Neural progenitor cell (in vitro differentiated cells): ENCODE measurements at regions not wholly inside any gene's neighbourhood (a gene's known extent, or its start where the extent isn't known, plus 50 kb on each side); places are given as distances from the start of the nearest gene placed in this dataset.

Experiments used
- DNase-seq: peaks from one replicate; pipeline ENCODE4 v3.0.0-alpha.2; 2016; ENCODE audit warnings: low spot score
- H2AFZ ChIP-seq: fragments of 200-600 bp; sonication (generic); replicated peaks from 2 replicates; pipeline ENCODE4 v1.6.1; 2016; ENCODE audit warnings: antibody characterized with exemption
- H3F3A ChIP-seq: fragments of 200-600 bp; sonication (generic); 2 replicates; pipeline ENCODE4 v1.6.1; 2016; ENCODE audit warnings: antibody characterized with exemption, low read depth
- H3K27ac ChIP-seq: fragments of 200-600 bp; sonication (generic); 2 replicates; pipeline ENCODE4 v1.5.1; 2016; ENCODE audit warnings: mild to moderate bottlenecking
- H3K27me3 ChIP-seq: fragments of 200-600 bp; sonication (generic); 2 replicates; pipeline ENCODE4 v1.6.1; 2016; ENCODE audit warnings: mild to moderate bottlenecking, moderate library complexity
- H3K36me3 ChIP-seq: fragments of 200-600 bp; sonication (generic); 2 replicates; pipeline ENCODE4 v1.5.1; 2016
- H3K4me1 ChIP-seq: fragments of 200-600 bp; sonication (generic); 2 replicates; pipeline ENCODE4 v1.6.1; 2016; ENCODE audit warnings: mixed run types
- H3K4me2 ChIP-seq: fragments of 200-600 bp; sonication (generic); 2 replicates; pipeline ENCODE4 v1.6.1; 2016
- H3K4me3 ChIP-seq: fragments of 200-600 bp; sonication (generic); 2 replicates; pipeline ENCODE4 v1.5.1; 2016
- H3K79me2 ChIP-seq: fragments of 200-600 bp; sonication (generic); 2 replicates; pipeline ENCODE4 v1.6.1; 2016; ENCODE audit warnings: low read depth
- H3K9ac ChIP-seq: fragments of 200-600 bp; sonication (generic); 2 replicates; pipeline ENCODE4 v1.6.1; 2016
- H3K9me3 ChIP-seq: fragments of 200-600 bp; sonication (generic); 2 replicates; pipeline ENCODE4 v1.5.1; 2016; ENCODE audit warnings: low read depth
- H4K20me1 ChIP-seq: fragments of 200-600 bp; sonication (generic); 2 replicates; pipeline ENCODE4 v1.6.1; 2016; ENCODE audit warnings: low read depth
- H3K27ac Mint-ChIP-seq: 3 replicates; pipeline ENCODE4 v1.8.0; 2021; ENCODE audit warnings: mixed read lengths
- H3K27me3 Mint-ChIP-seq: 2 replicates; pipeline ENCODE4 v1.8.0; 2022; ENCODE audit warnings: low read depth, mild to moderate bottlenecking, inconsistent platforms, moderate library complexity, mixed read lengths; ENCODE audit not compliant: insufficient read depth
- H3K36me3 Mint-ChIP-seq: 3 replicates; pipeline ENCODE4 v1.8.0; 2021; ENCODE audit warnings: mixed read lengths
- H3K4me1 Mint-ChIP-seq: 3 replicates; pipeline ENCODE4 v1.8.0; 2021; ENCODE audit warnings: mixed read lengths
- H3K4me3 Mint-ChIP-seq: 3 replicates; pipeline ENCODE4 v1.8.0; 2021; ENCODE audit warnings: mild to moderate bottlenecking, moderate library complexity, mixed read lengths
- H3K9me3 Mint-ChIP-seq: 3 replicates; pipeline ENCODE4 v1.8.0; 2020; ENCODE audit warnings: mixed read lengths
- EZH2 ChIP-seq: fragments of 200-600 bp; sonication (generic); IDR thresholded peaks from 2 replicates; pipeline ENCODE4 v1.6.1; 2017; ENCODE audit warnings: antibody characterized with exemption, mild to moderate bottlenecking, moderate library complexity
- EZH2phosphoT487 ChIP-seq: fragments of 200-600 bp; sonication (generic); IDR thresholded peaks from 2 replicates; pipeline ENCODE4 v1.6.1; 2017; ENCODE audit warnings: antibody characterized with exemption
- TF ChIP-seq, protein P1 (sequence below): fragments of 200-600 bp; sonication (generic); IDR thresholded peaks from 2 replicates; pipeline ENCODE4 v1.5.1; 2017; ENCODE audit warnings: antibody characterized with exemption, mild to moderate bottlenecking

DNA sequence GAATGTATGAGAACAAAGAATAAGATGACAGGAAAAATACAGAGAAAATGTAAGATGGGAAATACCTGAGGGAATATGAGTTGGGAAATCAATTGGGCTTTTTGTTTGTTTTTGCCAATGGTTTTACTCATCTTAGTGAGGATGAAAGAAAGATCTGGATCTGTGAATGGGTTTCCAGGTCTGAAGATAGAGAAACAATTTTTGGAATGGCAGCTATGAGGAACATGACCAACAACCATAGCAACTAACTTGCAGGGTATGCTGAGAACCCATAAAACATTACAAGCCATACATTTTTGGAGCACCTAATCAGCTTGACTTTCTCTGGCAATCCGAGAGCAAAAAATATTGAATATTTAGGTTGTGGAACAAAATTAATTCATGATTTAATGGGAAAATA, 290.0 kb downstream of the KCTD12 start:
- H3K27me3 Mint-ChIP-seq = peaks cover 3% of the 10 kb centered on the region
- TF ChIP-seq, protein P1, sequence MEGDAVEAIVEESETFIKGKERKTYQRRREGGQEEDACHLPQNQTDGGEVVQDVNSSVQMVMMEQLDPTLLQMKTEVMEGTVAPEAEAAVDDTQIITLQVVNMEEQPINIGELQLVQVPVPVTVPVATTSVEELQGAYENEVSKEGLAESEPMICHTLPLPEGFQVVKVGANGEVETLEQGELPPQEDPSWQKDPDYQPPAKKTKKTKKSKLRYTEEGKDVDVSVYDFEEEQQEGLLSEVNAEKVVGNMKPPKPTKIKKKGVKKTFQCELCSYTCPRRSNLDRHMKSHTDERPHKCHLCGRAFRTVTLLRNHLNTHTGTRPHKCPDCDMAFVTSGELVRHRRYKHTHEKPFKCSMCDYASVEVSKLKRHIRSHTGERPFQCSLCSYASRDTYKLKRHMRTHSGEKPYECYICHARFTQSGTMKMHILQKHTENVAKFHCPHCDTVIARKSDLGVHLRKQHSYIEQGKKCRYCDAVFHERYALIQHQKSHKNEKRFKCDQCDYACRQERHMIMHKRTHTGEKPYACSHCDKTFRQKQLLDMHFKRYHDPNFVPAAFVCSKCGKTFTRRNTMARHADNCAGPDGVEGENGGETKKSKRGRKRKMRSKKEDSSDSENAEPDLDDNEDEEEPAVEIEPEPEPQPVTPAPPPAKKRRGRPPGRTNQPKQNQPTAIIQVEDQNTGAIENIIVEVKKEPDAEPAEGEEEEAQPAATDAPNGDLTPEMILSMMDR = no peak
- TF ChIP-seq EZH2 (no peak), EZH2phosphoT487 (no peak)

GRCh38 chr13:76594435-76594834, 291.8 kb downstream of the KCTD12 start:
- TF ChIP-seq, protein P1 = no peak
- no peak for TF ChIP-seq EZH2
- TF ChIP-seq EZH2phosphoT487 = no peak
- H3K27ac ChIP-seq = no peak overlapping the region
- Mint-ChIP-seq H3K4me3 (no peak overlapping the region), H3K9me3 (peaks cover 2% of the 10 kb centered on the region), H3K27ac (no peak overlapping the region), H3K4me1 (no peaks in the 10 kb centered on the region), H3K27me3 (peaks cover 3% of the 10 kb centered on the region), H3K36me3 (no peaks in the 10 kb centered on the region)
- H4K20me1 ChIP-seq = no peaks in the 10 kb centered on the region
- H3K4me1 ChIP-seq = no peaks in the 10 kb centered on the region
- no peak overlapping the region for H3K9ac ChIP-seq
- H3K4me2 ChIP-seq = no peak overlapping the region
- H3K27me3 ChIP-seq = no peaks in the 10 kb centered on the region
- H3K4me3 ChIP-seq = no peak overlapping the region
- H3K79me2 ChIP-seq = no peaks in the 10 kb centered on the region
- H3K9me3 ChIP-seq = no peaks in the 10 kb centered on the region
- H3K36me3 ChIP-seq = no peaks in the 10 kb centered on the region
- H2AFZ ChIP-seq = no peak overlapping the region
- H3F3A ChIP-seq = no peaks in the 10 kb centered on the region
- DNase-seq = no peak

More for the DNA sequence above, 290.0 kb downstream of the KCTD12 start:
- Histone ChIP-seq H2AFZ (no peak overlapping the region), H3K36me3 (no peaks in the 10 kb centered on the region), H3K9me3 (no peaks in the 10 kb centered on the region), H3K27ac (no peak overlapping the region), H3K9ac (no peak overlapping the region), H3K4me1 (no peaks in the 10 kb centered on the region), H3K27me3 (no peaks in the 10 kb centered on the region), H4K20me1 (no peaks in the 10 kb centered on the region), H3K79me2 (no peaks in the 10 kb centered on the region), H3K4me3 (no peak overlapping the region), H3K4me2 (no peak overlapping the region), H3F3A (no peaks in the 10 kb centered on the region)
- Mint-ChIP-seq H3K27ac (no peak overlapping the region), H3K9me3 (peaks cover 2% of the 10 kb centered on the region), H3K36me3 (no peaks in the 10 kb centered on the region), H3K4me1 (no peaks in the 10 kb centered on the region), H3K4me3 (no peak overlapping the region)
- no peak for DNase-seq

- no peak overlapping the region for H3K4me3 ChIP-seq
- no peak overlapping the region for H3K9ac ChIP-seq
- H3K27ac Mint-ChIP-seq = no peak overlapping the region
- H3K27me3 ChIP-seq = no peaks in the 10 kb centered on the region
- H3K4me1 Mint-ChIP-seq = no peaks in the 10 kb centered on the region
- H3K9me3 ChIP-seq = no peaks in the 10 kb centered on the region
- no peak overlapping the region for H3K27ac ChIP-seq
- TF ChIP-seq EZH2phosphoT487 (no peak), EZH2 (no peak)
- TF ChIP-seq, protein P1 = no peak
- DNase-seq = no peak
- no peak overlapping the region for H3K4me2 ChIP-seq
- H3K4me3 Mint-ChIP-seq = no peak overlapping the region
- no peaks in the 10 kb centered on the region for H3K79me2 ChIP-seq
- no peaks in the 10 kb centered on the region for H3K27me3 Mint-ChIP-seq
- H3K4me1 ChIP-seq = no peaks in the 10 kb centered on the region
- H3K9me3 Mint-ChIP-seq = no peaks in the 10 kb centered on the region
- no peaks in the 10 kb centered on the region for H3F3A ChIP-seq
- no peaks in the 10 kb centered on the region for H3K36me3 ChIP-seq
- no peak overlapping the region for H2AFZ ChIP-seq
- no peaks in the 10 kb centered on the region for H3K36me3 Mint-ChIP-seq
- H4K20me1 ChIP-seq = no peaks in the 10 kb centered on the region
These were observed 299.4 kb downstream of the KCTD12 start for GRCh38 chr13:76586842-76587241.
